ENCODE measurements at regions not wholly inside any gene's neighbourhood (a gene's known extent, or its start where the extent isn't known, plus 50 kb on each side); places are given as distances from the start of the nearest gene placed in this dataset.

- TF ChIP-seq CTCF (IDR thresholded peaks at IDR 0.05): no peak
- no peak for TF ChIP-seq POLR2A (IDR thresholded peaks at IDR 0.05)
These were observed 293.7 kb downstream of the DYSF start for GRCh38 chr2:71746946-71747501.
